Femur (tissue), 1 donor: ENCODE measurements at regions not wholly inside any gene's neighbourhood (a gene's known extent, or its start where the extent isn't known, plus 50 kb on each side); places are given as distances from the start of the nearest gene placed in this dataset.

Experiments used
- DNase-seq: peaks from one replicate; pipeline ENCODE4 v3.0.0-alpha.2; 2017

DNA sequence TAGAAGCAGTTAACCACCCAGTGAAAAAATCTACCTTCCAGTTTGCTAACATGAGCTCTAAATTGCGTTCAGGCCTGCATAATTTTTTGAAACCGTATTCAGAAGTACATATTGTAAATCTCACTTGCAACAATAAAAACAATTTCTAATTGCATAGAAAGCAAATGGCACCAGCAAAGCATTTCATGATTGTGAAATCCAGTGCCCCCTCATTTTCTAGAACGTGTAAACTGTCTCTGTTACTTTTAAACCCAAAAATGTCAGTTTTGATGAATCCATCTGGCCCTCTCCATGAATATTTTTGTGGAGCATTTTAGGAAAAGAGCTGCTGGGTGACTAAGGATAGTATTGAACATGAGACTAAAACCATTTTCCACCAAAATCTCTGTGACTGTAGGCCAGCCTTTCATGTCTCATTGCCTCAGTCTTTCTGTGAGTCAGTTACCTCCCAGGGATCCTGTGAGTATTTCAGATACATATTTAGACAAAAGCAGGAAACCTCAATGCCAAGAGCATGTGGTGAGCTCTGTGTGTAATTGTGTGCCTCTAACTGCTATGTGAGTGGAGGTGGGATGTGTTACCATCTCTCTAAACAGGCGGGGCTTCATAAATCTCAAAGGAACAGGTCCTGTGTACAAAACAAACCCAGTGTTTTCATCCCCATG, 477.8 kb upstream of the DCC start:
- DNase-seq: no peak

DNA sequence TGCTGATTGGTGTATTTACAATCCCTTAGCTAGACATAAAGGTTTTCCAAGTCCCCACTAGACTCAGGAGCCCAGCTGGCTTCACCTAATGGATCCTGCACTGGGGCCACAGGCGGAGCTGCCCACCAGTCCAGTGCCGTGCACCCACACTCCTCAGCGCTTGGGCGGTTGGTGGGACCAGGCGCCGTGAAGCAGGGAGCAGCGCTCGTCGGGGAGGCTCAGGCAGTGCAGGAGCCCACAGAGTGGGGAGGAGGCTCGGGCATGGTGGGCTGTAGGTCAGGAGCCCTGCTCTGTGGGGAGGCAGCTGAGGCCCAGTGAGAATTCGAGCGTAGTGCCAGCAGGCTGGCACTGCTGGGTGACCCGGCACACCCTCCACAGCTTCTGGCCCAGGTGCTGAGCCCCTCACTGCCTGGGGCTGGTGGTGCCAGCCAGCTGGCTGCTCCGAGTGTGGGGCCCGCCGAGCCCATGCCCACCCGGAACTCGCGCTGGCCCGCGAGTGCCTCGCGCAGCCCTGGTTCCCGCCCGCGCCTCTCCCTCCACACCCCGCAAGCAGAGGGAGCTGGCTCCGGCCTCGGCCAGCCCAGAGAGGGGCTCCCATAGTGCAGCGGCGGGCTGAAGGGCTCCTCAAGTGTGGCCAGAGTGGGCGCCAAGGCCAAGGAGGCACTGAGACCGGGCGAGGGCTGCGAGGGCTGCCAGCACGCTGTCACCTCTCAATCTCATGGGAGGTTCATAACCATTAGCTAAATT, 475.6 kb upstream of the DCC start:
- no peak for DNase-seq

DNA sequence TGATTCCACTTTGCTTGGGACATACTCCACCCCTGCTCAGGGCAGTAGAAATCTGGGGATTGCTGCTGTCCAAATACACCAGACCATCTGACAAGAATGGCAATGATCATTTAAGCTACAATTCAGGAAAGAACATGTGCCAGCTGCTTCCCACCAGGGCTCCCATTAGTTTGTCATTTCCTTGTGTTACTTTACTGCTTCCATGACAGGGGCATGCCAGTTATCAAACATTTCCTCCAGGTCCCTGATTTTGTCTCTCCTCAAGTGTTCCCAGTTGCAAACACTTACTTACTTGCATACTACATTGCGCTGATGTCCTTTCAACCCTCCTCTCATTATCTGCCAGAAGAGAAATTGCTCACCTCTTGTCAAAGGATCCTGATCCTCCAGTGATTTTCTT, 474.5 kb upstream of the DCC start:
- DNase-seq: no peak

DNA sequence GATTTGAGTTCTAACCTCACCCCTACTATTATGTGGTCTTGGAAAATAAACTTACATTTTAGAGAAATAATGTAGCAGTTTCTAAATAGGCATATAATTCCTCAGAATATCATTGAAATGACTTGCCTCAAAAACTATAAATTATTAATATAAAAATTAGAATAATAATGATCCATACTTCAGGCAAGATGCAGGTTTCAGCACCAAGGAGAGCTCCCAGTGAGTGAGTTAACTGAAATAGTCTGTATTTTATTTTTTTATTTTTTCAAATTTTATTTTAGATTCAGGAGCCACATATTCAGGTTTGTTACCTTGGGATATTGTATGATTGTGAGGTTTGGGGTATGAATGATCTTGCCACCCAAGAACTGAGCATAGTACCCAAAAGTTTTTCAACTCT, 472.2 kb upstream of the DCC start:
- peak; percentile 28 for DNase-seq

DNA sequence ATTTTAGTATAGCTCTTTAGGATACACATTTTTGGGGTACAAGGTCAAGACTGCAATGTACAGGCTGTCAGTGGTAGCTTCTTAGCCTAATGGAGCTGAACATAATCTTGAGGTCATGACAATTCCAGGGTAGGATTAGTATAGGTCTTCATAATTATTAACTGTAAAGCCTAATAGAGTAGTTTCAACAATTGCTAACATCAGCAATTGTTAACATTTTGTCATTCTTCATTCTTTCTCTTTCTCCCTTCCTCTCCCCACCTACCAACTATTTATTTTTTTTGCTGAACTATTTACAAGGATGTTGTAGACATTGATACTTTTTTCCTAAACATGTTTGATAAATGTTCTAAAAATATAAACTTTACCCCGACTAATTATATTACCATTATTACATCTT, 461.3 kb upstream of the DCC start:
- no peak for DNase-seq

DNA sequence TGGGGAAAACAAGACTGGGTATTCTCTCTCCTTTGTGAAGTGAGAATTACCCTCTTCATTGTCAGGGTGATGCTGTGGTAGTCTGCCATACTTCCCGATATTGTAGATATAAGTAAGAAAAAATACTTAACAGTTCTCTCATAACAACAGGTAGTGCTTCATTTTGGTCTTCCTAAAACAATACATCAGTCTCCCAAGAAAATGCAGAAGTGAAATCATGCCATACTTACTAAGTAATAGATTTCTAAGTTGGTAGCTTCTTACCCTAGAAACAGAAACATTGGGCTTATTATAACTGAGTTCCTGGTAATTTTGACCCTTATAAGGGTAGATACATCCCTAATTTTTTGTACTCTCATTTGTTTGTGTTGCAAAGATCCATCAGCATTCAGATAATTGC, 460.7 kb upstream of the DCC start:
- DNase-seq: no peak

DNA sequence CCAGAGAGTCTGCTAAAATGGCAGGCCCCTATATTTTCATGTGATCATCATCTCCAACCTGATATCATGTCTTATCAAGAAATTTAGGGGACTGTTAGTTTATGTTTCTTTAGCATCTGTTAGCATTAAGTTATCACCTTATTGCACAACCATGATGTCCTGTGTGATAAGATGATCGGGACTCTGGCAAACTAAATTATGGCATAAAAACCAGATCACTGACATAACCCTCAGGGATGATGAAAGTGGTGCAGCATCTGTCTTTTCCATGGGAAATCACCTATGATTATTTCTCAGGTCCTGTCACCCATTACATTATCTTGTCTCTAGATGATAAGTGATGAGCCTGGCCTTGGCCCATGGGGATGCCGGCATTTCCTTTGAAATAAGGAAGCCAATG, 458.6 kb upstream of the DCC start:
- DNase-seq: no peak

DNA sequence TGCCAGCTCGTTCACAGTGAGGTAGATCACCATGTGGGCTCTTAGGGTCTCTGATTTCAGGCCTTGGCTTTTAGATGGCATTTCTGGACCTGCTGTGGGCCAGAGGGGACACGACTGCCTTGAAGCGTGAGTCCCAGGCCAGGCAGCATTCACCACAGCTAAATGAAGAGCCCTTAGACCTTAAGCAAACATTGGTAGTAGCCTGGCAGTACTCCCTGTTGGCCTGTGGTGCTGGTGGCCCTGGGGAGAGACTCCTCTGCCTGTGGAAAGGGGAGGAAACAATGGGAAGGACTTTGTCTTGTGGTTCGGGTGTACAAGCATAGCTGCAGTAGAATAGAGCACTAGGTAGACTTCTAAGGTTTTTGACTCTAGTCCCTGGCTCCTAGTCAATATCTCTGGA, 456.0 kb upstream of the DCC start:
- no peak for DNase-seq

DNA sequence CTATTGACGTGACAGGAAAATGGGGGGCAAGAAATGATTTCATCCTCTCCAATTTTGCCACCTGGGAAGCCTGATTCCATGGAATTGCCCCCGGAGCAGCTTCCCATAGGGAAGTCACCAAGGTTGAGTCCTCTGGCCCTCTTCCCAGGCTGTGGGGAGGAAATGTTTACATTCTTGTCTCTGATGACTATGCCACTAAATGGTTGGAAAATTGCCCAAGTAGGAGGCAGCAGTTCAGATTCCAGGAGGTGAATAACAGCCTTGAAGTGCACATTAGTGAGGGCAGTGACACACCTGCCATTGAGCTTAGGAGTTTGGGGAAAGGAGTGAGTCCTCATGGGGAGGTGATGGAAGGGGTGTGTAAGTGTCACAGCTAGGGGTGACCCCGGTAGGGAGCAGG, 449.2 kb upstream of the DCC start:
- no peak for DNase-seq

DNA sequence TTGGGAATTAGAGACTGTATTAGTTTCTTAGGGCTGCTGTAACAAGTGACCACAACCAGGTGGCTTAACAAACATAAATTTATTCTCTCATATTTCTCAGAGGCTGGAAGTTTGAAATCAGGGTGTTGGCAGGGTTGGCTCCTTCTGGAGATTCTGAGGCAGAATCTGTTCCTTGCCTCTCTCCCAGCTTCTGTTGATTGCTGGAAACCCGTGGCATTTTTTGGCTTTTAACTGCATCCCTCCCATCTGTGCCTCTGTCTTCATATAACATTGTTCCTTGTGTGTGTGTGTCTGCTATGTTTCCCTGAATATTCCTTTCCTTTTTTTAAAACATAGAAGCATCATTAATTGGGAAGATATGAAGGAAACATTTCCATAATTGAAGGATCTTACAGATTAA, 448.1 kb upstream of the DCC start:
- DNase-seq: no peak

DNA sequence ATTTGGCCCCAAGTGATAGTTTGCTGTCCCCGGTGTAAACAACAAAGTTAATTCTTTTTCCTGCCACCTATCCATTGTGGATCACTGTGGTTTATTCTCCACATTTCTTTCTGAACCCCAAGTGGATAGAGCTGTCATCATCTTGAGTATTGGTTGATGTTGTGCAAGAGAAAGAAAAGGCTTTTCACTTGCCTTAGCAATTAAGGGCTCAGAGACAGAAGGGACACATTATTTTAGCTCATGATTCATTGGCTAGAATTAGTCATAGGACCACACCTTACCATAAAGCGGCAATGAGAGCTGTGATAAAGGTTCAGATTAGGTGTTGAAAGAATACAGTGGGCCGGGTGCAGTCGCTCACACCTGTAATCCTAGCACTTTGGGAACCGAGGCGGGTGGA, 442.1 kb upstream of the DCC start:
- DNase-seq: no peak

DNA sequence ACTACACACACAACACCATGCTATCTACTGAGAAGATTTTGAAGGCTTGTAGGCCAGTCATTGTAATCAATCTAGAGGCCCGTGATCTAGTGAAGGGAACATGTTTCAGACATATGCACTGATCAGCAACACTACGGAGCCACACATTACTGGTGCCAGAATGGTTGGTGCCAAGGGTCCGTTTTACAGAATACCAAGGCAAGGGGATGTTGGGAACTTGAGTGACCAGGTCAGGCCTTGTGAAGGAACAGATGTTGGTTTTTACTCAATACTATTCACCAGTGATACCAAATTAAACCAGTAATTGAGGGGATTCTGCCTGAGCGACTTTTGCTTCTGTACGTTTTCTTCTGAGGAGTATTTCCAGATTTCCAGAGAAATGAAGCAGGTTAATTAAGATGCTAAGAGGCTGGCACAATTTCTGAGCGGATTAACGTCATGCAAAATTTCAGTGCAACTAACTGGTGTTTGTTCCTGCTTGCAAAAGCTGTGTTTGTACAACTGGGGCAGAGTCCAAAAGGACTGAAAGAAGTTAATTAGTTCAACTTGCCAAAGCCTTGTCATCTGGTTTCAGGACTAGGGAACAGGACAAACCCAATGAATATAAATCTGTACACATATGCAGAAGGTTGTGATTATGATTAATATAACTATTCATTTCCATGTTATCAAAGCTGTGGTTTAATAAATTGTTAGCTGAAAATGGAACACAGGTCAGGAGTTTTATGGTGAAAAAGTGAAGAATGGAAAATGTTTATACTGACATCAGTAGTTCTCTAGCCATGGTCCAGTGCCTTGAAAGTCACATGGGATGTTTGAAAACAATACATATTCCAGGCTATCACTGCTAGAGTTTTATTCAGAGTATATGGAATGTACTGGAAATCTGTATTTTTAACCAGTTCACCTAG, 432.1 kb upstream of the DCC start:
- no peak for DNase-seq

DNA sequence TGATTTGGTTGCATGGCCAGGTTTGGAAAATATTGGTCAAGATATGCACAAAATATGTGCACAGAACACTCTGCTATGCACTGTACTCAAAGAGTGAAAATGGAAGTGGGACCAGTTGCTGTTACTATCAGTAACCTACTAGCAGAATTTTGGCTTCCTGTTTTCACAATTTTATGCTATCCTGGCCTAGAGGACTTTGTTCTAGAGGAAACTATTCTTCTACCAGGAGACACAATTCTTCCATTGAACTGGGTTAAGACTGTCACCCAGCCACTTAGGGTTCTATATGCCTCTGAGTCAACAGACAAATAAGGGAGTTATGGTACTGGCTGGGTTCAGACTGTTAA, 431.4 kb upstream of the DCC start:
- DNase-seq: no peak

DNA sequence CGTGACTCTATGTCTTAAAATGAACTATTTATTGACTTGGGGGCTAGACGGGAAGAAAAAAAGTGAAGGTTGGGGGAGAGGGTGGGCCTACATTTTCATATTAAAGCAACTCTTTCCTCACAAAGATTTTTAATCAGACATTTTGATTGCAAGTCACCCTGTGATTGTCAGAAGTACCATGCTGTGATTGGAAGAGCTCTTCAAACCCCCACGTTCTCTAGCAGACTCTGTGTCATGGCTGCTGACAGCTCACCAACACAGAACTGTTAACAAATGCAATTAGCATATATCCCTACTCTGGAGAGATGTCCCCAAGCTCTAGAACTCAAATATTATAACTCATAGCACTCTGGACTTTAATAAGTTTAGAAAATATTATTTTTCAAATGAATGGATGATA, 428.4 kb upstream of the DCC start:
- no peak for DNase-seq

DNA sequence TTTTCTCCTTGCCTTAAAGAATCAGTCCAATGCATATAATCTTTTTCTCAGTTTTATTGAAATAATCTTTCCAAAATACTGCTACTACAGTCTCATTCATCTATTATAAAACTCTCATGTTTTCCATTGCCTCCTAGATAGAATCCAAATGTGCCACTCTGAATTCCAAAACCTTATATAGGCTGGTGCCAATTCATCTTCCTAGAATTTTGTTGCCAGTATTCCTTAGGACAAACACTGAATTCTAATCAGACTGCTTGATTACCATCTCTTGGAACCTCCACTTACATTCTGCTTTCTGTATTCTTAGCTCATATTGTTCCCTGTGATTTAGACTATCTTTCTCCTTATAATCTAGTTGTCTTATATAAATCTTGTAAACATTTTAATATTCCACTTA, 427.6 kb upstream of the DCC start:
- DNase-seq: no peak

DNA sequence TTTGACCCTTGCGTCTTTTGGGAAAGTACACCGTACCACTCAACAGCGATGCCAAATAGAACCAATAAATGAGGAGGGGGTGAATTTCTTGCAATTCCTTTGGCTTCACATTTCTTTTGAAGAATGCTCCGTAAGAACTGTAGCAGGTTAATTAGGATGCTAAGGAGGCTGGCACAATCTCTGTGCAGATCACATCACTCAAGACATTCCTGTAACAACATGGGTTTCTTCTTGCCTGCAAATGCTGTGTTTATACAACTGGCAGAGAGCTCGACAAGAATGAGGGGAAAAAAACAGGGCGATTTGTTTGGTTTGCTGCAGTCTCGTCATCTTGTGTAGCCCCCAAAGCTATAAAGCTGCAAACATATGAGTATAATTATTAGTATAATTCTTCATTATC, 424.8 kb upstream of the DCC start:
- no peak for DNase-seq

DNA sequence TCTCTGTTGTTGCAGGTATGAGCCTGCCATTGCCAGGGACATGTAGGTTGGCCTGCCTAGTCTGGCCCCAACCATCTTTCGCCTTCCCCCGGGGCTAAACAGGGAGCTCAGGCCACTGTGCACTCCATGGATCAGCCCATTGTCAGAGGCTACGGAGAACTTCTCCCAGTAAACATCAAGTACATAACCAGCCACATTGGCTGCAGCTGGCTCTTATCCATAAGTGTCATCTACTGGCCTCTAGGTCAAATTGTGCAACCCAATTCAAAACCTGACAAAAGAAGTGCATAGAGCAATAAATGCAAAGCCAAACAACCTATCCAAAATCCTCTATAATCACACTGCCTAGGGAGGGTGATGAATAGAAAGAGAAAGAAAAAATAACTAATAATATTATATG, 418.1 kb upstream of the DCC start:
- DNase-seq: no peak

DNA sequence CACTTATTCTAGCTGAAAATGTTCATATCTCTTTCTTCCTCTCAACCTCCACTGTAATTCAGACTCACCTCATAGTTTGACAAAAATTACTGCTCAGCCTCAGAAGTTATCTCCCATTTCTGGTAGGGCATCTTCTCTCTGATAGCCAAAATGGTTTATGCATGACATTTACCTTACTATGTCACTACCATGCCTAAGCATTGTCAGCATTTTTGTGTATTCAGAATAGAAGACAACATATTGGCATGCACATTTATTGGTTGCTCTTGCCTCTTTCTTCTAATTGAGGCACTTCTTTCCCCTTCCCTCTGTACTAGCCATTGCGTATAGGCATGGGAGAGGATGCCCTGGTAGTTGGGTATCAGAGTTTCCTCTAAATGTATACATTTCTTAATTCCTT, 406.1 kb upstream of the DCC start:
- no peak for DNase-seq

DNA sequence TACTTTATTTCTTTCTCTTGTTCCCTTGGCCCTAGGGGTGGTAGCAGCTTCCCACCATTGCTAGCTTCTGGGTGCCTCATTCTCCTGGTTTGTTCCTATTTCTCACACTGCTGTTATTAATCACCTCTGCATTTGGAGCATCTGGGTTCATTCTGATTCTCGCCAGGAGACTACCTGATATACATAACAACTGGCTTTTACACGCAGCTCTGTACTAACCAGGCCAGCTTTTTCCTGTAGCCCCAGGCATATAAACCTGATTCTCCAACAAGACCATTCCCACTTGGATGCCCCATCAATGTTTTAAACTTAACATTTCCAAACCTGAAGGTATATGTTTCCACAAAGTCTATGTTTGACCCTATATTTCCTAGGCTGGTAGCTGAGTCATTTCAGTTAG, 403.9 kb upstream of the DCC start:
- DNase-seq: no peak

DNA sequence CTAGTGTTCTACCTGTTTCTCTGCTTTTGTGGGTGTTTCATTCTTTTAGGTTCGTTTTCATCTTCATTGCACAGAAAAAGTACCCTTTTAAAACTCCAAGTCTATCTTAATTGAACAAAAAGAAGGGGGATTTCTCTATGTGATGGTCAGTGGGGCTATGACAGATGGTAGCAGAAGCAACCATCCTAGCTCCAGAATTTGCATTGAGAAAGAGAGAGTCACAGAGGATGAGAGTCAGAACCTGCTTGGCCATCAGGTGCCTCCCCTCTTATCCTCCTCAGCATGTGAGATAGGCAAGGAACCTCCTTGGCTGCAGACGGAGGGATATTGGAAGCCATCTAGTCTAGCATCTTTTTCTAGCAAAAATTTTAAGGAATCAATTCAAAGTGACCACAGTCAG, 398.0 kb upstream of the DCC start:
- no peak for DNase-seq

DNA sequence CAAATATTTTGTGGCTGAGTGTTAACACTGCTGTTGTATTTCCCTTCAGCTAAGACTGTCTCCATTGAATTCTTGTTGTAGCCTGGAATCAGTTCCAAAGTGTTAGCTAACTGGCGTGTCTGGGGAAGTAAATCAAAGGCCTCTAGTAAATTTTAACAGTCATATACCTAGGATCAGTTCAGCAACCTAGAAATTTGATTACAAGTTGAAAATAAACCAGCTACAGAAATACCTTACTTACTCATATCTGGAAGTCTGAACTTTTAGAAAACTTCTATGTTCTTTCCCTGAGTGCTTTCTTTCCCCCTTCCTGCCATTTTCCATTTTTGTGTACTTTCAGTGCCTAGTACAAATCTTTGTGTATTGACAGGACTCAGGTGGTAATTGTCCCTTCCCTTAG, 396.7 kb upstream of the DCC start:
- no peak for DNase-seq

DNA sequence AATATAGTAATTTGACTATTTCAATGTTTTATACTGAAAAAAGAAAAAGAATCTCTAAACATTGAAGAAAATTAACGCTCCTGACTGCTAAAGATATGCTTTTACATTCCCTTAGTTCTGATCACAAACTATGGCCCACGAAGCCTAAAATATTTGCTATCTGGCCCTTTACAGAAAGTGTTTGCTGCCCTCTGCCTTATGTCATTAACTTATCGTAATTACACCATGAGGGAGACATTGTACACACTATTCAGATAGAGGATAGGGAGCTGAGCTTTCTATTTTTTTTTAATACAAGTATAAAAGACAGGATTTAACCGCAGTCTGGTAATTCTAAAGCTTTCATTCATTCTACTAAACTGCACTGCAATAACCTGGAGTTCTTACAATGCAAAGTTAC, 393.1 kb upstream of the DCC start:
- no peak for DNase-seq

DNA sequence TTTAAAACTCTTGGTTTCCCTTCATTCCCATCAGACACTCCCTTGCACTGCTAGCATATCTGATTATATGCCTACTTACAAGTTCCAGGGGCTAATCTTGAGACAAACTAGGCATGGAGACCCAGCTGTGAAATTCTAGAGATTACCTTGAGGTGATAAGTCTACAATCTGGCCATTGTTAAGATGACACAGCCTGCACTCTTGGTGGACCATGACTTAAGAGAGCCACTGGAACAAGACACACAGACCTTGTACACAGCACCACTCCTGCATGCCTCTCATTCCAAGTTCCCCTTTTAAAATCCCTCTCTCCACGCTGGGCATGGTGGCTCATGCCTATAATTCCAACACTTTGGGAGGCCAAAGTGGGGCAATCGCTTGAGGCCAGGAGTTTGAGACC, 387.2 kb upstream of the DCC start:
- DNase-seq: no peak

DNA sequence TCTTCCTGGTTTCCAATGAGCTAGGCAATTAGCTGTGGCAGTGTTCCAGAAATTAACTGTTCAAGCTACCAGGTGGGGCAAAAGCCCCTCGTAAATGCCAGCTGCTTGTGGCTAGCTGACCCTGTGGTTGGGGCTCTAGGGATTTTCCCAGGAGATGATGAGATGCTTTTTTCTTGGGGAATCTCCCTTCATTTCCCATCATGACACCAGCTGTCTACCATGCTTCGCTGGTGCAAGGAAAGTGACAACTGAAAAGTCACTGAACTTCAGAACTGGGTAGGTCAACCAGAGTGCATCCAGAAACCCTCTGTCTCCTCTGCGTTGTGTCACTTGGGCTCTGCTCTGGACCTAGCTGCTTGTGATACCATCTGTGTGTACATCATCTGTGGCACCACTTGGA, 386.5 kb upstream of the DCC start:
- DNase-seq: no peak
